ENCODE measurements at regions not wholly inside any gene's neighbourhood (a gene's known extent, or its start where the extent isn't known, plus 50 kb on each side); places are given as distances from the start of the nearest gene placed in this dataset.

- TF ChIP-seq CTCF (IDR thresholded peaks at IDR 0.05) (no peak), POLR2A (IDR thresholded peaks at IDR 0.05) (no peak)
These were observed 290.5 kb downstream of the ADGB start for GRCh38 chr6:146889303-146889702.

Measured in uterus (tissue), 2 donors.